OCI-LY7 (cell line): ENCODE measurements at regions not wholly inside any gene's neighbourhood (a gene's known extent, or its start where the extent isn't known, plus 50 kb on each side); places are given as distances from the start of the nearest gene placed in this dataset.

ENCODE experiments used
- BruUV-seq: library from RNA; stranded (reverse); fragments of 400-500 nt; replicated peaks from 2 replicates; lab custom pipeline; 2021; lab: Mats Ljungman, UMichigan
- CTCF ChIA-PET: fragments of 300-600 bp; sonication (Branson Sonifier 250); formaldehyde crosslinking; loops from one replicate; lab custom pipeline; 2022; ENCODE audit warnings: antibody characterized with exemption; ENCODE audit not compliant: unreplicated experiment; lab: Charles Lee
- POLR2A ChIA-PET: fragments of 300-600 bp; sonication (Branson Sonifier 250); formaldehyde crosslinking; loops from one replicate; lab custom pipeline; 2022; ENCODE audit warnings: antibody characterized with exemption; lab: Charles Lee
- DNase-seq: peaks from one replicate; pipeline ENCODE4 v3.0.0-alpha.2; 2015; ENCODE audit warnings: low spot score
- H2AFZ ChIP-seq: fragments of 200-600 bp; sonication (generic), shearing (Covaris generic); 2 replicates; pipeline ENCODE4 v1.6.1; 2014; ENCODE audit warnings: mild to moderate bottlenecking, antibody characterized with exemption, low read length, moderate library complexity
- H3K27ac ChIP-seq: fragments of 200-600 bp; sonication (generic); 2 replicates; pipeline ENCODE4 v1.5.1; 2014; ENCODE audit warnings: mixed run types, low read depth, mild to moderate bottlenecking, moderate library complexity, low read length, inconsistent platforms; ENCODE audit not compliant: poor library complexity, severe bottlenecking
- H3K36me3 ChIP-seq: fragments of 200-600 bp; sonication (generic); 2 replicates; pipeline ENCODE4 v1.6.1; 2014; ENCODE audit warnings: mild to moderate bottlenecking, antibody characterized with exemption, low read length, moderate library complexity, mixed read lengths; ENCODE audit not compliant: insufficient read depth
- H3K4me1 ChIP-seq: fragments of 200-600 bp; sonication (generic); 2 replicates; pipeline ENCODE4 v1.5.1; 2014; ENCODE audit warnings: mild to moderate bottlenecking, low read length; ENCODE audit not compliant: insufficient read depth, poor library complexity, severe bottlenecking
- H3K4me2 ChIP-seq: fragments of 200-600 bp; sonication (generic); 2 replicates; pipeline ENCODE4 v1.6.1; 2014; ENCODE audit warnings: mild to moderate bottlenecking, low read length
- H3K4me3 ChIP-seq: fragments of 200-600 bp; sonication (generic); 2 replicates; pipeline ENCODE4 v1.5.1; 2014; ENCODE audit warnings: mild to moderate bottlenecking, low read depth, low read length; ENCODE audit not compliant: poor library complexity, severe bottlenecking
- H3K79me2 ChIP-seq: fragments of 200-600 bp; sonication (generic); 2 replicates; pipeline ENCODE4 v1.6.1; 2016; ENCODE audit warnings: low read depth, mild to moderate bottlenecking, low read length, moderate library complexity, mixed read lengths; ENCODE audit not compliant: insufficient read depth
- H3K9me2 ChIP-seq: fragments of 200-600 bp; sonication (generic); 2 replicates; pipeline ENCODE4 v1.6.1; 2016; ENCODE audit warnings: mild to moderate bottlenecking, low read length, mixed read lengths; ENCODE audit not compliant: insufficient read depth
- H3K9me3 ChIP-seq: fragments of 200-600 bp; sonication (generic); 2 replicates; pipeline ENCODE4 v1.6.1; 2014; ENCODE audit warnings: mild to moderate bottlenecking, mixed run types, low read length, mixed read lengths
- H4K20me1 ChIP-seq: fragments of 200-600 bp; sonication (generic); 2 replicates; pipeline ENCODE4 v1.6.1; 2014; ENCODE audit warnings: mild to moderate bottlenecking, antibody characterized with exemption, low read length, moderate library complexity, mixed read lengths; ENCODE audit not compliant: insufficient read depth
- EZH2phosphoT487 ChIP-seq: fragments of 200-600 bp; sonication (generic); IDR thresholded peaks from 2 replicates; pipeline ENCODE4 v1.6.1; 2018; ENCODE audit warnings: low read depth, borderline replicate concordance, mild to moderate bottlenecking, mixed run types, antibody characterized with exemption, low read length, moderate library complexity, mixed read lengths
- intact Hi-C: fragments of 100-400 bp; cut with micrococcal nuclease; formaldehyde crosslinking; loops from one replicate; pipeline ENCODE4 v1.10.0; 2022; ENCODE audit not compliant: unreplicated experiment
- TF ChIP-seq, protein P1 (sequence below): fragments of 200-600 bp; sonication (generic); conservative IDR thresholded peaks from 2 replicates; pipeline ENCODE4 v1.5.1; 2014; ENCODE audit warnings: mild to moderate bottlenecking, antibody characterized with exemption, low read length, moderate library complexity, mixed read lengths

DNA sequence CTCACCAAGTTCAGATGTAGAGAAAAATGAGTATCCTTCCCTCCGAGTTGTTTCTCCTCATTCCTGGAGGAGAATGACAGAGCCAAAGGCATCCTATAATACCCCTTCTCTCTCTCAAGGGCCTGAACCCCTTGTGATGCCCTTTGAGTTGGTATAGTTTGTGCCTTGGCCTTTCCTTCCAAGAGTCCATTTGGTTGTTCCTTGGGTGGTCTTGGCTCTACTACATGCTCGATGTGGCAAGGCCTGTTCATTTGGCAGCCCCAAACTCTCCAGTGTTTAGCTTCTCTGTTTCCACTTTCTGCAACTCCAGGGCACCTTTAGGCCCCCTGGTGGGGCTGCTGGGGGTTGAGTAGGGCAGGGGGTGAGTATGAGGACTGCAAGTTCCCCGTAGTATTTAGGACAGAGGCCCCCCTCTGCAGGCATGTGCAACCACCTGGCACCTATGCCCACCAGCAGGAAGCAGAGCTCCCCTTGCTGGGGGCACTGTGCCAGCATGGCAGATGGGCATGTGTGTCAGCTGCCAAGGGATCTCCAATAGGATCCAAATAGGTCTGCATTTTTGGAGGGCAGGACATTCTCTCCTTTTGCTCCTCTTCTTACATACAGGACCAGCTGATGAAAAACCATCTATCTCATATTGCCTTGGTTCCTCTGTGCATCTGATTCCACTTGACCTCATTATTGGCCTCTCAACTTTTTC lies 217.2 kb upstream of the CADM1 start:
- Histone ChIP-seq H3K4me3 (no peak overlapping the region), H3K27ac (no peak overlapping the region), H3K4me1 (no peaks in the 10 kb centered on the region), H2AFZ (no peak overlapping the region), H3K36me3 (no peaks in the 10 kb centered on the region), H4K20me1 (no peaks in the 10 kb centered on the region), H3K9me2 (no peaks in the 10 kb centered on the region), H3K9me3 (no peaks in the 10 kb centered on the region), H3K79me2 (no peaks in the 10 kb centered on the region), H3K4me2 (no peak overlapping the region)
- intact Hi-C loops = no loop called here
- no peak for DNase-seq
- TF ChIP-seq, protein P1, sequence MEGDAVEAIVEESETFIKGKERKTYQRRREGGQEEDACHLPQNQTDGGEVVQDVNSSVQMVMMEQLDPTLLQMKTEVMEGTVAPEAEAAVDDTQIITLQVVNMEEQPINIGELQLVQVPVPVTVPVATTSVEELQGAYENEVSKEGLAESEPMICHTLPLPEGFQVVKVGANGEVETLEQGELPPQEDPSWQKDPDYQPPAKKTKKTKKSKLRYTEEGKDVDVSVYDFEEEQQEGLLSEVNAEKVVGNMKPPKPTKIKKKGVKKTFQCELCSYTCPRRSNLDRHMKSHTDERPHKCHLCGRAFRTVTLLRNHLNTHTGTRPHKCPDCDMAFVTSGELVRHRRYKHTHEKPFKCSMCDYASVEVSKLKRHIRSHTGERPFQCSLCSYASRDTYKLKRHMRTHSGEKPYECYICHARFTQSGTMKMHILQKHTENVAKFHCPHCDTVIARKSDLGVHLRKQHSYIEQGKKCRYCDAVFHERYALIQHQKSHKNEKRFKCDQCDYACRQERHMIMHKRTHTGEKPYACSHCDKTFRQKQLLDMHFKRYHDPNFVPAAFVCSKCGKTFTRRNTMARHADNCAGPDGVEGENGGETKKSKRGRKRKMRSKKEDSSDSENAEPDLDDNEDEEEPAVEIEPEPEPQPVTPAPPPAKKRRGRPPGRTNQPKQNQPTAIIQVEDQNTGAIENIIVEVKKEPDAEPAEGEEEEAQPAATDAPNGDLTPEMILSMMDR = 0 out of 2 replicates have a peak, but pooled peaks have one; percentile 18
- TF ChIP-seq EZH2phosphoT487 = no peak
- ChIA-PET POLR2A (no interaction called here), CTCF (no interaction called here)
- BruUV-seq = no TSS peak

DNA sequence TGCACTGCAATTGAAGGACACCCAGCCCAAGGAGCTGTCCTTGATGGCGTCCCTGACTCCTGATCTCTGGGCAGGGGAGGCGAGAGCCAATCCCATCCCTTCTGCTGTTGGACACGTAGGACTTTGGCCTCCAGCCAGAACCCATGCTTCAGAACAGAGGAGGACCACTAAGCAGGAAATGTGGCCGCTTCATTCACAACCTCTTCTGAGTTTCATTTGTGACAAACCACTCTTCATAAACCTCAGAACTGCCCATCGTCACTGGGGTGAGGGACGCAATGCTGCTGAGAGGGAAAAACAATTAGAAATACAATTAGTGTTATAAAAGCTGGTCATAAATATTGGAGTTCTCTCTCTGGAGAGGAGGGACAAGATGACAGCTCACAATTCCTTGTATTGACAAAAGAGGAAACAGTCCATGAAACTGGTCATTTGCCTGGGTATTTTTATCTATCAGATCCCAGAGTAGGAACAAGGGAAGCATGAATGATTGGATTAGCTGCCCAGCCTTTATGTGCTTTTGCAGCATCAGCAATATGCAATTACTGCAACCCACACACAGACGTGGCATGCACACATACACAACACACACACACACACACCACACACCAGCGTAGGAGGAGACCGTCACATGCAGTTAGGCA lies 216.5 kb upstream of the CADM1 start:
- H3K27ac ChIP-seq = no peak overlapping the region
- no peak overlapping the region for H3K4me3 ChIP-seq
- no peak overlapping the region for H2AFZ ChIP-seq
- TF ChIP-seq EZH2phosphoT487 = no peak
- TF ChIP-seq, protein P1 = no peak
- no peaks in the 10 kb centered on the region for H3K79me2 ChIP-seq
- H3K4me2 ChIP-seq = no peak overlapping the region
- H3K36me3 ChIP-seq = no peaks in the 10 kb centered on the region
- ChIA-PET CTCF (no interaction called here), POLR2A (no interaction called here)
- H3K9me2 ChIP-seq = no peaks in the 10 kb centered on the region
- DNase-seq = no peak
- H3K4me1 ChIP-seq = no peaks in the 10 kb centered on the region
- H3K9me3 ChIP-seq = no peaks in the 10 kb centered on the region
- no TSS peak for BruUV-seq
- H4K20me1 ChIP-seq = no peaks in the 10 kb centered on the region
- intact Hi-C loops = no loop called here

- no peak for TF ChIP-seq EZH2phosphoT487
- TF ChIP-seq, protein P1 = no peak
- no peak for DNase-seq
Measured at GRCh38 chr11:115718945-115719344, 214.7 kb upstream of the CADM1 start.

More at GRCh38 chr11:115718945-115719344, 214.7 kb upstream of the CADM1 start:
- H2AFZ ChIP-seq = no peak overlapping the region
- no peak overlapping the region for H3K4me2 ChIP-seq
- no peak overlapping the region for H3K4me3 ChIP-seq
- no peaks in the 10 kb centered on the region for H3K4me1 ChIP-seq
- no peaks in the 10 kb centered on the region for H4K20me1 ChIP-seq
- intact Hi-C loops = no loop called here
- BruUV-seq = no TSS peak
- ChIA-PET POLR2A (interaction anchor here (0.8 kb wide), 1 partner anchor 98 kb away, joined by 3 read pairs; no protein-coding TSS in a partner anchor), CTCF (no interaction called here)
- no peaks in the 10 kb centered on the region for H3K9me3 ChIP-seq
- no peak overlapping the region for H3K27ac ChIP-seq
- no peaks in the 10 kb centered on the region for H3K36me3 ChIP-seq
- no peaks in the 10 kb centered on the region for H3K9me2 ChIP-seq
- no peaks in the 10 kb centered on the region for H3K79me2 ChIP-seq
